Osteoblast (primary cell): ENCODE measurements at regions not wholly inside any gene's neighbourhood (a gene's known extent, or its start where the extent isn't known, plus 50 kb on each side); places are given as distances from the start of the nearest gene placed in this dataset. TPM values are rescaled to one million over a fixed set of nuclear protein-coding genes. Genes with fewer than 3 reads are reported as not detected.

ENCODE experiments used
- DNase-seq: peaks from one replicate; pipeline ENCODE4 v3.0.0; 2011; ENCODE audit warnings: low spot score, mixed read lengths; ENCODE audit not compliant: insufficient read length; ENCODE audit errors: missing footprints
- H2AFZ ChIP-seq: 2 replicates; pipeline ENCODE4 v1.6.0; 2011; ENCODE audit warnings: mild to moderate bottlenecking, low read length
- H3K27ac ChIP-seq: 2 replicates; pipeline ENCODE4 v1.5.1; 2011; ENCODE audit warnings: mild to moderate bottlenecking, low read depth, low read length, moderate library complexity
- H3K27me3 ChIP-seq: 2 replicates; pipeline ENCODE4 v1.6.0; 2012; ENCODE audit warnings: mild to moderate bottlenecking, control low read depth, inconsistent platforms, low read length, moderate library complexity; ENCODE audit not compliant: insufficient read depth
- H3K36me3 ChIP-seq: 2 replicates; pipeline ENCODE4 v1.5.1; 2011; ENCODE audit warnings: mild to moderate bottlenecking, low read length, control low read depth, moderate library complexity; ENCODE audit not compliant: insufficient read depth
- H3K4me1 ChIP-seq: 2 replicates; pipeline ENCODE4 v1.5.1; 2011; ENCODE audit warnings: mild to moderate bottlenecking, low read length, control low read depth, moderate library complexity; ENCODE audit not compliant: insufficient read depth
- H3K4me2 ChIP-seq: 2 replicates; pipeline ENCODE4 v1.6.0; 2011; ENCODE audit warnings: mild to moderate bottlenecking, low read length; ENCODE audit not compliant: insufficient read depth
- H3K4me3 ChIP-seq: fragments of 200-600 bp; sonication (generic); 3 replicates; pipeline ENCODE4 v1.5.1; 2012; ENCODE audit warnings: mild to moderate bottlenecking, low read length, inconsistent platforms; ENCODE audit not compliant: insufficient read depth
- H3K79me2 ChIP-seq: 2 replicates; pipeline ENCODE4 v1.6.0; 2012; ENCODE audit warnings: mild to moderate bottlenecking, low read length, control low read depth, inconsistent platforms; ENCODE audit not compliant: insufficient read depth
- H3K9me3 ChIP-seq: 2 replicates; pipeline ENCODE4 v1.5.1; 2011; ENCODE audit warnings: low read depth, low read length, control low read depth
- H4K20me1 ChIP-seq: 2 replicates; pipeline ENCODE4 v1.6.0; 2012; ENCODE audit warnings: mild to moderate bottlenecking, low read length, control low read depth; ENCODE audit not compliant: insufficient read depth
- small RNA-seq: library from RNA; depleted of rRNA; stranded (forward); fragments of <200 nt; gene quantifications from one replicate; pipeline ENCODE3, GENCODE V24; 2012
- TF ChIP-seq, protein P1 (sequence below): IDR thresholded peaks from 2 replicates; pipeline ENCODE4 v1.5.1; 2011; ENCODE audit warnings: mild to moderate bottlenecking, low read depth, low read length, moderate library complexity; ENCODE audit errors: extremely low read depth

GRCh38 chr15:67999320-68000100 is 54.6 kb upstream of the PIAS1 start:
- H3K79me2 ChIP-seq = no peaks in the 10 kb centered on the region
- no peak overlapping the region for H3K4me2 ChIP-seq
- no peak overlapping the region for H3K4me3 ChIP-seq
- H2AFZ ChIP-seq = no peak overlapping the region
- peaks cover 19% of the 10 kb centered on the region for H3K4me1 ChIP-seq
- H3K9me3 ChIP-seq = no peaks in the 10 kb centered on the region
- no peaks in the 10 kb centered on the region for H3K27me3 ChIP-seq
- no peaks in the 10 kb centered on the region for H4K20me1 ChIP-seq
- TF ChIP-seq, protein P1, sequence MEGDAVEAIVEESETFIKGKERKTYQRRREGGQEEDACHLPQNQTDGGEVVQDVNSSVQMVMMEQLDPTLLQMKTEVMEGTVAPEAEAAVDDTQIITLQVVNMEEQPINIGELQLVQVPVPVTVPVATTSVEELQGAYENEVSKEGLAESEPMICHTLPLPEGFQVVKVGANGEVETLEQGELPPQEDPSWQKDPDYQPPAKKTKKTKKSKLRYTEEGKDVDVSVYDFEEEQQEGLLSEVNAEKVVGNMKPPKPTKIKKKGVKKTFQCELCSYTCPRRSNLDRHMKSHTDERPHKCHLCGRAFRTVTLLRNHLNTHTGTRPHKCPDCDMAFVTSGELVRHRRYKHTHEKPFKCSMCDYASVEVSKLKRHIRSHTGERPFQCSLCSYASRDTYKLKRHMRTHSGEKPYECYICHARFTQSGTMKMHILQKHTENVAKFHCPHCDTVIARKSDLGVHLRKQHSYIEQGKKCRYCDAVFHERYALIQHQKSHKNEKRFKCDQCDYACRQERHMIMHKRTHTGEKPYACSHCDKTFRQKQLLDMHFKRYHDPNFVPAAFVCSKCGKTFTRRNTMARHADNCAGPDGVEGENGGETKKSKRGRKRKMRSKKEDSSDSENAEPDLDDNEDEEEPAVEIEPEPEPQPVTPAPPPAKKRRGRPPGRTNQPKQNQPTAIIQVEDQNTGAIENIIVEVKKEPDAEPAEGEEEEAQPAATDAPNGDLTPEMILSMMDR = no peak
- DNase-seq = no peak
- no peaks in the 10 kb centered on the region for H3K36me3 ChIP-seq
- no peak overlapping the region for H3K27ac ChIP-seq

DNA sequence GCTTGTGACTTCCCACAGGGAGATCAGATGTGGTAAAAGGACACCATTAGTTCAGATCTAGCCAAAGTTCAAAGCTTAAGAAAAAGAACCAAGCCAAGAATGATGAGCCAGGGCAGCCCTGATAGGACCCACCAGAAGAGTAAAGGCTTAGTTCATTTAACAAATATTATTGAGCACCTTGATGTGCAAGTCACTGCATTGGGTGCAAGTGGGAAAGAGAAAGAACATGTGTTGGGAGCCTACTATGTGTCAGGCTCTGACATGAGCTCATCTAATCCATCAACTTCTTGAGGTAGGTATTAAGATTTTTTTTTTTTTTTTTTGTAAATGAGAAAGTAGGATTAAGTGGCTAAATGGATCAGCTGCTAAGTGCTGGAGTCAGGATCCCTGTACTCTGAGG is 53.4 kb upstream of the PIAS1 start:
- no peaks in the 10 kb centered on the region for H3K36me3 ChIP-seq
- no peak overlapping the region for H3K4me3 ChIP-seq
- no peak overlapping the region for H2AFZ ChIP-seq
- no peak overlapping the region for H3K4me2 ChIP-seq
- no peak overlapping the region for H3K27ac ChIP-seq
- no peaks in the 10 kb centered on the region for H3K79me2 ChIP-seq
- H4K20me1 ChIP-seq = no peaks in the 10 kb centered on the region
- H3K9me3 ChIP-seq = no peaks in the 10 kb centered on the region
- no peaks in the 10 kb centered on the region for H3K27me3 ChIP-seq
- no peak for DNase-seq
- H3K4me1 ChIP-seq = peaks cover 19% of the 10 kb centered on the region
- TF ChIP-seq, protein P1 = no peak

DNA sequence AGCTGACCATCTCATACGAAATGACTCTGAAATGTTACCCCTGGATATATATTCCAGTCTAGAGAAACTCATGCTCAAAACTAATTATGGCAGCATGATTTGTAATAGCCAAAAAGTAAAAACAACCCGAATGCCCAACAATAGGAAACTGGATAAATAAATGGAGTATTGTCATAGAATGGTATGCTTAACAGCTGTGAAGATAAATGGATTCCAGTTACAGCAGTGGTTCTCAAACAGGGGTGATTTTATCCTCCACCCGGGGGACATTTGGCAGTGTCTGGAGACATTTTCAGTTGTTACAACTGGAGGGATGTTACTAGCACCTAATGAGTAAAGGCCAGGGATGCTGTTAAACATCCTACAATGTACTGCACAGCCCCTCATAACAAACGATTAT is 52.3 kb upstream of the PIAS1 start:
- H3K79me2 ChIP-seq = no peaks in the 10 kb centered on the region
- H4K20me1 ChIP-seq = no peaks in the 10 kb centered on the region
- TF ChIP-seq, protein P1 = no peak
- DNase-seq = no peak
- no peaks in the 10 kb centered on the region for H3K9me3 ChIP-seq
- H3K4me3 ChIP-seq = no peak overlapping the region
- no peaks in the 10 kb centered on the region for H3K36me3 ChIP-seq
- no peak overlapping the region for H3K4me2 ChIP-seq
- no peak overlapping the region for H3K27ac ChIP-seq
- no peak overlapping the region for H2AFZ ChIP-seq
- peaks cover 19% of the 10 kb centered on the region for H3K4me1 ChIP-seq
- H3K27me3 ChIP-seq = no peaks in the 10 kb centered on the region

GRCh38 chr15:68003297-68003696 is 50.8 kb upstream of the PIAS1 start:
- Histone ChIP-seq H4K20me1 (no peaks in the 10 kb centered on the region), H3K4me1 (peaks cover 17% of the 10 kb centered on the region), H3K27me3 (peaks cover 3% of the 10 kb centered on the region), H3K4me3 (no peak overlapping the region), H3K9me3 (no peaks in the 10 kb centered on the region), H3K27ac (no peak overlapping the region), H3K4me2 (no peak overlapping the region), H3K36me3 (no peaks in the 10 kb centered on the region), H2AFZ (no peak overlapping the region), H3K79me2 (no peaks in the 10 kb centered on the region)
- DNase-seq = no peak
- TF ChIP-seq, protein P1 = no peak

Small RNA genes in the stretch of these regions (small RNA-seq; reads per million reads assigned to genes)
- gene AC022254.1 = not detected
